ENCODE measurements at regions not wholly inside any gene's neighbourhood (a gene's known extent, or its start where the extent isn't known, plus 50 kb on each side); places are given as distances from the start of the nearest gene placed in this dataset.
A peak's percentile ranks its signal among the peaks of the same experiment; 100 is the strongest.

- no peaks in the 10 kb centered on the region for H3K4me1 Mint-ChIP-seq (ENCODE audit: low read depth, unreplicated experiment)
- peak in 1 of 2 experiments; percentile 39 for DNase-seq
- peak; percentile 66 to 76 for TF ChIP-seq CTCF (IDR thresholded peaks at IDR 0.05; ENCODE audit: insufficient read depth in 1 of 2, low read depth in 1 of 2, low read length in 1 of 2, severe bottlenecking in 1 of 2, unreplicated experiment in 1 of 2)
Measured at GRCh38 chr11:43567396-43567975, 113.1 kb upstream of the HSD17B12 start.

GRCh38 chr11:43573233-43573632, 107.3 kb upstream of the HSD17B12 start:
- H3K9me3 Mint-ChIP-seq (ENCODE audit: unreplicated experiment) = no peaks in the 10 kb centered on the region
- peaks cover 40% of the 10 kb centered on the region for H3K27me3 Mint-ChIP-seq (ENCODE audit: insufficient read depth, unreplicated experiment)
- H3K27ac Mint-ChIP-seq (ENCODE audit: unreplicated experiment) = no peak overlapping the region
- no peak overlapping the region for H3K4me3 ChIP-seq (ENCODE audit: low read depth, low read length)
- peaks cover 4% of the 10 kb centered on the region for H3K27me3 ChIP-seq (replicated peaks; ENCODE audit: control insufficient read depth, insufficient read depth, low read length)
- CTCF ChIA-PET = interaction anchor here (0.9 to 1.9 kb wide), 4 partner anchors 16 to 136 kb away, joined by 3 to 15 read pairs (median 4); no protein-coding TSS in a partner anchor
- DNase-seq = no peak
- H3K36me3 Mint-ChIP-seq (ENCODE audit: insufficient read depth, unreplicated experiment) = peaks cover 8% of the 10 kb centered on the region
- H3K4me1 ChIP-seq = no peaks in the 10 kb centered on the region; the same call in 1 of the 2 replicates
- no peak overlapping the region for H3K4me3 Mint-ChIP-seq (ENCODE audit: unreplicated experiment)
- POLR2A ChIA-PET = no interaction called here
- no peaks in the 10 kb centered on the region for H3K9me3 ChIP-seq
- peaks cover 27% of the 10 kb centered on the region for H3K4me1 Mint-ChIP-seq (ENCODE audit: low read depth, unreplicated experiment)
- intact Hi-C loops (cut with micrococcal nuclease; ENCODE audit: unreplicated experiment) = no loop called here
- peak; percentile 61 to 66 for TF ChIP-seq CTCF (IDR thresholded peaks at IDR 0.05; ENCODE audit: insufficient read depth in 1 of 2, low read depth in 1 of 2, low read length in 1 of 2, severe bottlenecking in 1 of 2, unreplicated experiment in 1 of 2)
- no TSS peak for BruUV-seq (replicated peaks)
- H3K36me3 ChIP-seq (ENCODE audit: control insufficient read depth, insufficient read depth, low read length) = no peaks in the 10 kb centered on the region

More at GRCh38 chr11:43567396-43567975, 113.1 kb upstream of the HSD17B12 start:
- Mint-ChIP-seq H3K4me3 (ENCODE audit: unreplicated experiment) (no peak overlapping the region), H3K27ac (ENCODE audit: unreplicated experiment) (no peak overlapping the region), H3K9me3 (ENCODE audit: unreplicated experiment) (no peaks in the 10 kb centered on the region), H3K27me3 (ENCODE audit: insufficient read depth, unreplicated experiment) (peaks cover 6% of the 10 kb centered on the region), H3K36me3 (ENCODE audit: insufficient read depth, unreplicated experiment) (no peaks in the 10 kb centered on the region)
- CTCF ChIA-PET = interaction anchor here (0.6 to 1.6 kb wide), 8 partner anchors 8 to 284 kb away, joined by 4 to 12 read pairs (median 5); no protein-coding TSS in a partner anchor
- no peak overlapping the region for H3K4me3 ChIP-seq (ENCODE audit: low read depth, low read length)
- no peaks in the 10 kb centered on the region for H3K36me3 ChIP-seq (ENCODE audit: control insufficient read depth, insufficient read depth, low read length)
- intact Hi-C loops (cut with micrococcal nuclease; ENCODE audit: unreplicated experiment) = loop anchor here (1.0 kb wide), 1 partner anchor 63 kb away; no protein-coding TSS in a partner anchor
- H3K27me3 ChIP-seq (replicated peaks; ENCODE audit: control insufficient read depth, insufficient read depth, low read length) = no peaks in the 10 kb centered on the region; the same call in 1 of the 2 replicates
- POLR2A ChIA-PET = no interaction called here
- no peaks in the 10 kb centered on the region for H3K9me3 ChIP-seq
- H3K4me1 ChIP-seq = no peaks in the 10 kb centered on the region
- BruUV-seq (replicated peaks) = no TSS peak

GRCh38 chr11:43573873-43574272, 106.7 kb upstream of the HSD17B12 start:
- H3K4me3 ChIP-seq (ENCODE audit: low read depth, low read length) = no peak overlapping the region
- Mint-ChIP-seq H3K4me1 (ENCODE audit: low read depth, unreplicated experiment) (peaks cover 27% of the 10 kb centered on the region), H3K36me3 (ENCODE audit: insufficient read depth, unreplicated experiment) (peaks cover 8% of the 10 kb centered on the region), H3K27me3 (ENCODE audit: insufficient read depth, unreplicated experiment) (peaks cover 40% of the 10 kb centered on the region), H3K27ac (ENCODE audit: unreplicated experiment) (no peak overlapping the region), H3K4me3 (ENCODE audit: unreplicated experiment) (no peak overlapping the region), H3K9me3 (ENCODE audit: unreplicated experiment) (no peaks in the 10 kb centered on the region)
- peaks cover 4% of the 10 kb centered on the region for H3K27me3 ChIP-seq (replicated peaks; ENCODE audit: control insufficient read depth, insufficient read depth, low read length)
- no peaks in the 10 kb centered on the region for H3K9me3 ChIP-seq
- ChIA-PET POLR2A (no interaction called here), CTCF (interaction anchor here (0.9 to 2.2 kb wide), 6 partner anchors 16 to 135 kb away, joined by 3 to 15 read pairs (median 4); no protein-coding TSS in a partner anchor)
- TF ChIP-seq CTCF (IDR thresholded peaks at IDR 0.05; ENCODE audit: insufficient read depth in 1 of 2, low read depth in 1 of 2, low read length in 1 of 2, severe bottlenecking in 1 of 2, unreplicated experiment in 1 of 2) = no peak
- DNase-seq = no peak
- no peaks in the 10 kb centered on the region; the same call in 1 of the 2 replicates for H3K4me1 ChIP-seq
- no TSS peak for BruUV-seq (replicated peaks)
- no peaks in the 10 kb centered on the region for H3K36me3 ChIP-seq (ENCODE audit: control insufficient read depth, insufficient read depth, low read length)
- intact Hi-C loops (cut with micrococcal nuclease; ENCODE audit: unreplicated experiment) = no loop called here
